HCT116 (cell line): ENCODE measurements at regions not wholly inside any gene's neighbourhood (a gene's known extent, or its start where the extent isn't known, plus 50 kb on each side); places are given as distances from the start of the nearest gene placed in this dataset.

Experiments
- ATAC-seq: fragments of 200-7000 bp; cut with Tn5 transposase; 2 replicates; pipeline ENCODE4 v1.9.1; 2020; ENCODE audit warnings: mild to moderate bottlenecking, moderate library complexity
- BruUV-seq: library from RNA; stranded (reverse); fragments of 400-500 nt; replicated peaks from 2 replicates; lab custom pipeline; 2021; lab: Mats Ljungman, UMichigan
- CTCF ChIA-PET: fragments of 300-600 bp; sonication (Branson Sonifier 250); formaldehyde crosslinking; loops from one replicate; lab custom pipeline; 2021; ENCODE audit warnings: antibody characterized with exemption; lab: Charles Lee
- POLR2A ChIA-PET: fragments of 300-600, 350-600 bp; sonication (Branson Sonifier 250); formaldehyde crosslinking; loops from one replicate; lab custom pipeline; 2021; ENCODE audit warnings: antibody characterized with exemption; lab: Charles Lee
- RAD21 ChIA-PET, 2 experiments: fragments of 300-600 bp; sonication (Branson Sonifier 250); formaldehyde crosslinking; loops; one replicate each; lab custom pipeline; 2023; ENCODE audit warnings: low total read pairs in 2 of 2; ENCODE audit not compliant: uncharacterized antibody in 2 of 2, unreplicated experiment in 2 of 2, low non-redundant PET in 1 of 2; lab: Charles Lee
- DNase-seq: peaks from one replicate; pipeline ENCODE4 v3.0.0-alpha.2; 2010; ENCODE audit warnings: low read depth, low spot score
- H2AFZ ChIP-seq: fragments of 200-600 bp; shearing (Covaris generic), sonication (generic); 2 replicates; pipeline ENCODE4 v1.6.1; 2017; ENCODE audit warnings: low read depth, mixed run types, mixed read lengths, antibody characterized with exemption, low read length; ENCODE audit not compliant: poor library complexity, severe bottlenecking
- H3K27ac ChIP-seq: 2 replicates; pipeline ENCODE4 v1.5.1; 2012; ENCODE audit warnings: low read depth, low read length
- H3K27me3 ChIP-seq: fragments of 200-600 bp; sonication (generic); 2 replicates; pipeline ENCODE4 v1.6.1; 2016; ENCODE audit warnings: mixed run types, low read length, mixed read lengths; ENCODE audit not compliant: insufficient read depth
- H3K36me3 ChIP-seq, 2 experiments: fragments of 200-500 bp in 1 of 2; fragments of 200-600 bp in 1 of 2; sonication (Bioruptor generic) in 1 of 2; sonication (generic) in 1 of 2; 2 replicates each; pipeline versions ENCODE4 v1.5.1 to v1.6.1; 2014 to 2016; ENCODE audit warnings: low read length in 2 of 2, inconsistent platforms in 1 of 2, mixed read lengths in 1 of 2, mixed run types in 1 of 2; ENCODE audit not compliant: insufficient read depth in 2 of 2, control insufficient read depth in 1 of 2
- H3K4me1 ChIP-seq, 2 experiments: fragments of 200-600 bp in 1 of 2; sonication (generic) in 1 of 2; 2 replicates each; pipeline versions ENCODE4 v1.5.1 to v1.6.1; 2012 to 2017; ENCODE audit warnings: low read length in 2 of 2, inconsistent platforms in 1 of 2, mild to moderate bottlenecking in 1 of 2, mixed read lengths in 1 of 2, mixed run types in 1 of 2, moderate library complexity in 1 of 2; ENCODE audit not compliant: insufficient read depth in 2 of 2, control insufficient read depth in 1 of 2
- H3K4me2 ChIP-seq: fragments of 200-600 bp; sonication (generic); 2 replicates; pipeline ENCODE4 v1.6.1; 2017; ENCODE audit warnings: mixed run types, low read length, mixed read lengths
- H3K4me3 ChIP-seq, 2 experiments: fragments of 200-600 bp in 1 of 2; sonication (generic) in 1 of 2; replicated peaks in 1 of 2; 2 replicates each; pipeline ENCODE4 v1.5.1; 2011 to 2016; ENCODE audit warnings: low read length in 2 of 2, control low read depth in 1 of 2, low read depth in 1 of 2, mild to moderate bottlenecking in 1 of 2, mixed read lengths in 1 of 2, mixed run types in 1 of 2
- H3K79me2 ChIP-seq: fragments of 200-600 bp; sonication (generic); 2 replicates; pipeline ENCODE4 v1.6.1; 2017; ENCODE audit warnings: mild to moderate bottlenecking, mixed run types, low read length, moderate library complexity, mixed read lengths; ENCODE audit not compliant: insufficient read depth
- H3K9ac ChIP-seq: fragments of 200-600 bp; sonication (generic); 2 replicates; pipeline ENCODE4 v1.6.1; 2016; ENCODE audit warnings: low read length, mixed read lengths
- H3K9me2 ChIP-seq: fragments of 200-600 bp; sonication (generic), shearing (Covaris generic); 2 replicates; pipeline ENCODE4 v1.6.1; 2017; ENCODE audit warnings: mixed run types, mild to moderate bottlenecking, moderate library complexity; ENCODE audit not compliant: insufficient read depth
- H3K9me3 ChIP-seq, 2 experiments: fragments of 200-500 bp in 1 of 2; fragments of 200-600 bp in 1 of 2; sonication (Bioruptor generic) in 1 of 2; sonication (generic) in 1 of 2; 2 replicates each; pipeline ENCODE4 v1.6.1; 2014 to 2017; ENCODE audit warnings: low read length in 2 of 2, mixed read lengths in 2 of 2, inconsistent platforms in 1 of 2, low read depth in 1 of 2, mild to moderate bottlenecking in 1 of 2, mixed run types in 1 of 2, moderate library complexity in 1 of 2; ENCODE audit not compliant: control insufficient read depth in 1 of 2, insufficient read depth in 1 of 2
- H4K20me1 ChIP-seq: fragments of 200-600 bp; sonication (generic), shearing (Covaris generic); 2 replicates; pipeline ENCODE4 v1.6.1; 2017; ENCODE audit warnings: mixed run types, mild to moderate bottlenecking, moderate library complexity; ENCODE audit not compliant: insufficient read depth
- CBX3 ChIP-seq: IDR thresholded peaks from 2 replicates; pipeline ENCODE4 v1.6.1; 2012; ENCODE audit warnings: low read depth
- EGR1 ChIP-seq: IDR thresholded peaks from 2 replicates; pipeline ENCODE4 v1.6.1; 2012; ENCODE audit warnings: low read depth
- ELF1 ChIP-seq: IDR thresholded peaks from 2 replicates; pipeline ENCODE4 v1.6.1; 2012; ENCODE audit warnings: low read depth, borderline replicate concordance
- EZH2phosphoT487 ChIP-seq: fragments of 200-600 bp; IDR thresholded peaks from 2 replicates; pipeline ENCODE4 v1.6.1; 2018; ENCODE audit warnings: antibody characterized with exemption, borderline replicate concordance
- FOSL1 ChIP-seq: IDR thresholded peaks from 2 replicates; pipeline ENCODE4 v1.6.1; 2012; ENCODE audit warnings: low read depth
- JUND ChIP-seq: IDR thresholded peaks from 2 replicates; pipeline ENCODE4 v1.6.1; 2012
- POLR2A ChIP-seq: IDR thresholded peaks from 2 replicates; pipeline ENCODE4 v1.7.0; 2011; ENCODE audit warnings: borderline replicate concordance; ENCODE audit not compliant: insufficient read depth, insufficient read length; ENCODE audit errors: extremely low read depth
- POLR2AphosphoS5 ChIP-seq: IDR thresholded peaks from 2 replicates; pipeline ENCODE4 v1.6.1; 2011; ENCODE audit warnings: mild to moderate bottlenecking, low read depth, low read length, moderate library complexity
- RAD21 ChIP-seq: IDR thresholded peaks from 2 replicates; pipeline ENCODE4 v1.6.1; 2012; ENCODE audit warnings: low read depth, mild to moderate bottlenecking
- SIN3A ChIP-seq: IDR thresholded peaks from 2 replicates; pipeline ENCODE4 v1.6.1; 2012; ENCODE audit warnings: low read depth
- SP1 ChIP-seq: IDR thresholded peaks from 2 replicates; pipeline ENCODE4 v1.6.1; 2012; ENCODE audit warnings: low read depth
- SRF ChIP-seq: IDR thresholded peaks from 2 replicates; pipeline ENCODE4 v1.6.1; 2012; ENCODE audit warnings: low read depth
- TCF7L2 ChIP-seq: IDR thresholded peaks from 2 replicates; pipeline ENCODE4 v1.7.0; 2011; ENCODE audit warnings: borderline replicate concordance, inconsistent platforms; ENCODE audit not compliant: insufficient read depth, insufficient read length; ENCODE audit errors: extremely low read depth
- YY1 ChIP-seq: IDR thresholded peaks from 2 replicates; pipeline ENCODE4 v1.6.1; 2011; ENCODE audit warnings: low read length, low read depth, moderate library complexity, mild to moderate bottlenecking; ENCODE audit not compliant: insufficient replicate concordance; ENCODE audit errors: extremely low read depth
- ZNF274 ChIP-seq: fragments of 200-500 bp; sonication (Bioruptor generic); IDR thresholded peaks from 2 replicates; pipeline ENCODE4 v1.6.1; 2014; ENCODE audit warnings: mild to moderate bottlenecking, low read depth, low read length, inconsistent platforms
- intact Hi-C: fragments of 100-400 bp; cut with micrococcal nuclease; formaldehyde crosslinking; loops from 2 replicates; pipeline ENCODE4 v1.10.0; 2022
- TF ChIP-seq, protein P1 (sequence below): IDR thresholded peaks from 2 replicates; pipeline ENCODE4 v1.6.1; 2012; ENCODE audit warnings: low read depth
- TF ChIP-seq, protein P2 (sequence below), 3 experiments: fragments of 200-600 bp in 1 of 3; sonication (generic) in 1 of 3; IDR thresholded peaks in 2 of 3; conservative IDR thresholded peaks in 1 of 3; 2 replicates each; pipeline ENCODE4 v1.5.1; 2012 to 2017; ENCODE audit warnings: low read depth in 2 of 3, low read length in 2 of 3, antibody characterized with exemption in 1 of 3, borderline replicate concordance in 1 of 3, control low read depth in 1 of 3, mild to moderate bottlenecking in 1 of 3, mixed read lengths in 1 of 3, mixed run types in 1 of 3, moderate library complexity in 1 of 3; ENCODE audit not compliant: insufficient read depth in 1 of 3
- TF ChIP-seq, protein P3 (sequence below): IDR thresholded peaks from 2 replicates; pipeline ENCODE4 v1.6.1; 2012

DNA sequence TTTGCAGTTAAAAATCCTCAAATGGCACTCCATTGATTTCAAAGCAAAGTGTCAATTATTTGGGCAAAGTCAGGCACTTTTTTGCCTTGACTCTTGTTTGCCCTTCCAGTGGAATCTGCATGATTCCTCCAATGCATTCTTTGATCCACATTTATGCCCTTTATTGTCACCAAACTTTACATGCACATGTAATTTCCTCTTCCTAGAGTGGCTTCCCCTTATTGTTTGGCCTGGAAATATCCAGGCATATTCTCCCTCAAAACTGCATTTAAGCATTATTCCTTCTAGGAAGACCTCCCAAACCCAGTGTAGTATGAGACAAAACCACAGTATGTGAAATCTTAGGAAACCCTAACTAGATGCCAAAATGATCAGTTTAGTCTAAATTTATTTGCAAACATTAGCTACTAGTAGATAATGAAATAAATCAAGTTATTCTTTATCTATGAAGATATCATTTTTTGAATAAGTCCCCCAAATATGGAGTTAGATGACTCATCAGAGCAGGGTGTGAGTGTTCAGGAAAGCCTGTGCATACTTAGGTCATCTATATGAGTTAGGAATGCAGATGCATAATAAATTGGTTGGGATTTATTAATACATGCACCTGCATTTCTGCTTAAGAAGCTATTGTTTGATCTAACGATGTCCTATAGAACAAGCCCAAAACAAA is 433.3 kb upstream of the TCF4 start:
- no peaks in the 10 kb centered on the region for H3K27me3 ChIP-seq
- POLR2A ChIA-PET: no interaction called here
- RAD21 ChIA-PET: no interaction called here
- H3K36me3 ChIP-seq: no peaks in the 10 kb centered on the region
- no peak overlapping the region for H3K9ac ChIP-seq
- no peaks in the 10 kb centered on the region for H3K4me1 ChIP-seq
- TF ChIP-seq ZNF274 (no peak), JUND (no peak), SRF (no peak), RAD21 (no peak), POLR2A (no peak), ELF1 (no peak), CBX3 (no peak), TCF7L2 (no peak), EZH2phosphoT487 (no peak), POLR2AphosphoS5 (no peak), YY1 (no peak), SP1 (no peak), SIN3A (no peak), FOSL1 (no peak), EGR1 (no peak)
- TF ChIP-seq, protein P1, sequence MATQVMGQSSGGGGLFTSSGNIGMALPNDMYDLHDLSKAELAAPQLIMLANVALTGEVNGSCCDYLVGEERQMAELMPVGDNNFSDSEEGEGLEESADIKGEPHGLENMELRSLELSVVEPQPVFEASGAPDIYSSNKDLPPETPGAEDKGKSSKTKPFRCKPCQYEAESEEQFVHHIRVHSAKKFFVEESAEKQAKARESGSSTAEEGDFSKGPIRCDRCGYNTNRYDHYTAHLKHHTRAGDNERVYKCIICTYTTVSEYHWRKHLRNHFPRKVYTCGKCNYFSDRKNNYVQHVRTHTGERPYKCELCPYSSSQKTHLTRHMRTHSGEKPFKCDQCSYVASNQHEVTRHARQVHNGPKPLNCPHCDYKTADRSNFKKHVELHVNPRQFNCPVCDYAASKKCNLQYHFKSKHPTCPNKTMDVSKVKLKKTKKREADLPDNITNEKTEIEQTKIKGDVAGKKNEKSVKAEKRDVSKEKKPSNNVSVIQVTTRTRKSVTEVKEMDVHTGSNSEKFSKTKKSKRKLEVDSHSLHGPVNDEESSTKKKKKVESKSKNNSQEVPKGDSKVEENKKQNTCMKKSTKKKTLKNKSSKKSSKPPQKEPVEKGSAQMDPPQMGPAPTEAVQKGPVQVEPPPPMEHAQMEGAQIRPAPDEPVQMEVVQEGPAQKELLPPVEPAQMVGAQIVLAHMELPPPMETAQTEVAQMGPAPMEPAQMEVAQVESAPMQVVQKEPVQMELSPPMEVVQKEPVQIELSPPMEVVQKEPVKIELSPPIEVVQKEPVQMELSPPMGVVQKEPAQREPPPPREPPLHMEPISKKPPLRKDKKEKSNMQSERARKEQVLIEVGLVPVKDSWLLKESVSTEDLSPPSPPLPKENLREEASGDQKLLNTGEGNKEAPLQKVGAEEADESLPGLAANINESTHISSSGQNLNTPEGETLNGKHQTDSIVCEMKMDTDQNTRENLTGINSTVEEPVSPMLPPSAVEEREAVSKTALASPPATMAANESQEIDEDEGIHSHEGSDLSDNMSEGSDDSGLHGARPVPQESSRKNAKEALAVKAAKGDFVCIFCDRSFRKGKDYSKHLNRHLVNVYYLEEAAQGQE: no peak
- TF ChIP-seq, protein P2, sequence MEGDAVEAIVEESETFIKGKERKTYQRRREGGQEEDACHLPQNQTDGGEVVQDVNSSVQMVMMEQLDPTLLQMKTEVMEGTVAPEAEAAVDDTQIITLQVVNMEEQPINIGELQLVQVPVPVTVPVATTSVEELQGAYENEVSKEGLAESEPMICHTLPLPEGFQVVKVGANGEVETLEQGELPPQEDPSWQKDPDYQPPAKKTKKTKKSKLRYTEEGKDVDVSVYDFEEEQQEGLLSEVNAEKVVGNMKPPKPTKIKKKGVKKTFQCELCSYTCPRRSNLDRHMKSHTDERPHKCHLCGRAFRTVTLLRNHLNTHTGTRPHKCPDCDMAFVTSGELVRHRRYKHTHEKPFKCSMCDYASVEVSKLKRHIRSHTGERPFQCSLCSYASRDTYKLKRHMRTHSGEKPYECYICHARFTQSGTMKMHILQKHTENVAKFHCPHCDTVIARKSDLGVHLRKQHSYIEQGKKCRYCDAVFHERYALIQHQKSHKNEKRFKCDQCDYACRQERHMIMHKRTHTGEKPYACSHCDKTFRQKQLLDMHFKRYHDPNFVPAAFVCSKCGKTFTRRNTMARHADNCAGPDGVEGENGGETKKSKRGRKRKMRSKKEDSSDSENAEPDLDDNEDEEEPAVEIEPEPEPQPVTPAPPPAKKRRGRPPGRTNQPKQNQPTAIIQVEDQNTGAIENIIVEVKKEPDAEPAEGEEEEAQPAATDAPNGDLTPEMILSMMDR (IDR thresholded peaks at IDR 0.05 in 2 of 3, conservative IDR thresholded peaks at IDR 0.05 in 1 of 3; ENCODE audit: borderline replicate concordance in 1 of 3, insufficient read depth in 1 of 3, low read depth in 2 of 3, low read length in 2 of 3): no peak
- TF ChIP-seq, protein P3, sequence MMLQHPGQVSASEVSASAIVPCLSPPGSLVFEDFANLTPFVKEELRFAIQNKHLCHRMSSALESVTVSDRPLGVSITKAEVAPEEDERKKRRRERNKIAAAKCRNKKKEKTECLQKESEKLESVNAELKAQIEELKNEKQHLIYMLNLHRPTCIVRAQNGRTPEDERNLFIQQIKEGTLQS: no peak
- no peaks in the 10 kb centered on the region for H3K79me2 ChIP-seq
- H4K20me1 ChIP-seq: no peaks in the 10 kb centered on the region
- peaks cover 6 to 17% of the 10 kb centered on the region in 2 experiments; a peak in 3 of 4 replicates for H3K9me3 ChIP-seq
- H3K27ac ChIP-seq: no peak overlapping the region
- no peaks in the 10 kb centered on the region for H3K9me2 ChIP-seq
- intact Hi-C loops: no loop called here
- CTCF ChIA-PET: no interaction called here
- BruUV-seq: no TSS peak
- DNase-seq (no peak), ATAC-seq (no peak)
- H3K4me3 ChIP-seq: no peak overlapping the region
- no peak overlapping the region for H3K4me2 ChIP-seq
- no peak overlapping the region for H2AFZ ChIP-seq
